PC-9 (cell line): ENCODE measurements at regions not wholly inside any gene's neighbourhood (a gene's known extent, or its start where the extent isn't known, plus 50 kb on each side); places are given as distances from the start of the nearest gene placed in this dataset.

Source experiments
- EZH2 ChIP-seq: fragments of 200-600 bp; sonication (generic); IDR thresholded peaks from 2 replicates; pipeline ENCODE4 v1.8.0; 2017; ENCODE audit warnings: antibody characterized with exemption, low read depth
- TF ChIP-seq, protein P1 (sequence below): fragments of 200-600 bp; sonication (generic); conservative IDR thresholded peaks from 2 replicates; pipeline ENCODE4 v1.6.1; 2017; ENCODE audit warnings: mixed run types, antibody characterized with exemption, mild to moderate bottlenecking, moderate library complexity

DNA sequence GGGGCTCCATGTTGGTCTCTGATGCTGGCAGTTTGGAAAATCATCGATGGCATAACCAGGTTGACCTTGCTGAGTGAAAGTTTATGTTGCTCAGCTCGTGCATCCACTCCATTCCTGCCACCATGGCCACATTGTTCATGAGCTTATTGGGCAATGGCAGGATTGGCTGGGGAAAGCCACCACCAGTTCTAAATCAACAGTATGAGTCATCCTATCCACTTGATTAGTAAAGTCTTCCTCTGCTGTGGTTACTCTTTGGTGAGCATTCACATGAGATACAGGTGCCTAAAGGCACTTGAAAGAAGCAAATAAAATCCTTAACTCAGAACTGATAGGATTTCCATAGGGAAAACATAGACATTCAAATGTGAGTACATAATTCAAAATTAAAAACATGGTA, 131.8 kb upstream of the FBN2 start:
- TF ChIP-seq EZH2 = no peak
- TF ChIP-seq, protein P1, sequence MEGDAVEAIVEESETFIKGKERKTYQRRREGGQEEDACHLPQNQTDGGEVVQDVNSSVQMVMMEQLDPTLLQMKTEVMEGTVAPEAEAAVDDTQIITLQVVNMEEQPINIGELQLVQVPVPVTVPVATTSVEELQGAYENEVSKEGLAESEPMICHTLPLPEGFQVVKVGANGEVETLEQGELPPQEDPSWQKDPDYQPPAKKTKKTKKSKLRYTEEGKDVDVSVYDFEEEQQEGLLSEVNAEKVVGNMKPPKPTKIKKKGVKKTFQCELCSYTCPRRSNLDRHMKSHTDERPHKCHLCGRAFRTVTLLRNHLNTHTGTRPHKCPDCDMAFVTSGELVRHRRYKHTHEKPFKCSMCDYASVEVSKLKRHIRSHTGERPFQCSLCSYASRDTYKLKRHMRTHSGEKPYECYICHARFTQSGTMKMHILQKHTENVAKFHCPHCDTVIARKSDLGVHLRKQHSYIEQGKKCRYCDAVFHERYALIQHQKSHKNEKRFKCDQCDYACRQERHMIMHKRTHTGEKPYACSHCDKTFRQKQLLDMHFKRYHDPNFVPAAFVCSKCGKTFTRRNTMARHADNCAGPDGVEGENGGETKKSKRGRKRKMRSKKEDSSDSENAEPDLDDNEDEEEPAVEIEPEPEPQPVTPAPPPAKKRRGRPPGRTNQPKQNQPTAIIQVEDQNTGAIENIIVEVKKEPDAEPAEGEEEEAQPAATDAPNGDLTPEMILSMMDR = no peak
